HFF-Myc (cell line): ENCODE measurements at regions not wholly inside any gene's neighbourhood (a gene's known extent, or its start where the extent isn't known, plus 50 kb on each side); places are given as distances from the start of the nearest gene placed in this dataset.

Experiments
- DNase-seq: peaks from one replicate; pipeline ENCODE4 v3.0.0-alpha.2; 2011; ENCODE audit warnings: low read depth; ENCODE audit errors: extremely low read depth
- H3K4me3 ChIP-seq: replicated peaks from 2 replicates; pipeline ENCODE4 v1.5.1; 2011; ENCODE audit warnings: low read depth, mild to moderate bottlenecking, control low read depth, low read length
- TF ChIP-seq, protein P1 (sequence below): IDR thresholded peaks from 2 replicates; pipeline ENCODE4 v1.5.1; 2012; ENCODE audit warnings: mild to moderate bottlenecking, low read depth, low read length, control low read depth; ENCODE audit errors: missing control alignments

DNA sequence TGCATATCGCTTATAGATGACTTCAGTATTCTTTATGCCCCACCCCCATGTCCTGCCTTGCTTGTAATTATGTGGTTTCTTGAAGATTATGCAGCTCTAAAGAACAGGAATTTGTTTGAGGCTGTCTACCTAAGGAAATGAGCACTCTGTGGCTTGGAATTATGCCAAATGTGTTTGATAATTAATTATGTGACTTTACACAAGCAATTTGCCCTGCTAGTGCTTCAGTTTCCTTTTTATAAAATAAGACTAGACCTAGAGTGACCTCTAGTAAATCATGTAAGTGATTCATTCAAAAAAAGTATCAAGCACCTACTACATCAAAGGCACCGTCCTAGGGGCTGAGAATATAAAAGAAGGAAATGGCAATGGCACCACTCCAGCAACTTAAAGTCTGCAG, 491.5 kb upstream of the KIRREL3 start:
- no peak overlapping the region for H3K4me3 ChIP-seq
- DNase-seq, result no peak

DNA sequence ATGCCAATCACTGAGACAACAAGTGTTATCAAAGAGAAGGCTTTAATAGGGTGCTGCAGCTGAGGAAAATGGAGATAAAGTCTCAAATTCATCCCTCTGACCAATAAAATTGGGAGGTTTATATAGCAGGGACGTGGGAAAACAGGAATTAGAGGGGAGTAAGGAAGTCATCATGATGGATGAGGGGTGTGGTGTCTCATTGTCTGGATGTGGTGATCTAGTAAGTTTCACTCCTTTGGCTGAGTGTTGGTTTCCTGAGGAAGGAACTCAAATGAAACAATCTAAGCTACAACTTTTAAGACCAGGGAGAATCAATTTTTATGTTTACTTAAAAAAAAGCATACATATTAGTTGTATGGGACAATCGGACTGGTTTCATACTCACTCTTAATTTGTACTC, 491.0 kb upstream of the KIRREL3 start:
- no peak for DNase-seq
- TF ChIP-seq, protein P1, sequence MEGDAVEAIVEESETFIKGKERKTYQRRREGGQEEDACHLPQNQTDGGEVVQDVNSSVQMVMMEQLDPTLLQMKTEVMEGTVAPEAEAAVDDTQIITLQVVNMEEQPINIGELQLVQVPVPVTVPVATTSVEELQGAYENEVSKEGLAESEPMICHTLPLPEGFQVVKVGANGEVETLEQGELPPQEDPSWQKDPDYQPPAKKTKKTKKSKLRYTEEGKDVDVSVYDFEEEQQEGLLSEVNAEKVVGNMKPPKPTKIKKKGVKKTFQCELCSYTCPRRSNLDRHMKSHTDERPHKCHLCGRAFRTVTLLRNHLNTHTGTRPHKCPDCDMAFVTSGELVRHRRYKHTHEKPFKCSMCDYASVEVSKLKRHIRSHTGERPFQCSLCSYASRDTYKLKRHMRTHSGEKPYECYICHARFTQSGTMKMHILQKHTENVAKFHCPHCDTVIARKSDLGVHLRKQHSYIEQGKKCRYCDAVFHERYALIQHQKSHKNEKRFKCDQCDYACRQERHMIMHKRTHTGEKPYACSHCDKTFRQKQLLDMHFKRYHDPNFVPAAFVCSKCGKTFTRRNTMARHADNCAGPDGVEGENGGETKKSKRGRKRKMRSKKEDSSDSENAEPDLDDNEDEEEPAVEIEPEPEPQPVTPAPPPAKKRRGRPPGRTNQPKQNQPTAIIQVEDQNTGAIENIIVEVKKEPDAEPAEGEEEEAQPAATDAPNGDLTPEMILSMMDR, result no peak
- H3K4me3 ChIP-seq, result no peak overlapping the region

More for the DNA sequence above, 491.5 kb upstream of the KIRREL3 start:
- TF ChIP-seq, protein P1, result no peak

DNA sequence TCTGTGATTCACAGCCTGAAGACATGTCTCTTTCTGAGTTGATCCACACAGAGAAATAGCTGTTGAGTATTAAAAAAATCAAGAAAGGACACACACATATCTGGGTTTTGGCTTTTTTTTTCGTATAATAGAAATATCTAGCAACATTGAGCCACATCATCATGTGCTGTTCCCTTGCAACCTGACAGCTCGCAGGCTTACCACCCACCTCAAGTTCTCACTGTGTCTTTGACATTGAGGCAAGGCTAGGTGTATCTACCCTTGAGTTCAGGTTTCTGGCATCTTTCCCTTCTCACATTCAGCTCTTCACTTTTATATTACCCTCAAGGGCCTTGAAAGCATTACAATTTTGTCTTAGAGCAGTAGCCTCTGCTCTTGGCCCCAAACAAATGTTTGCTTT, 490.3 kb upstream of the KIRREL3 start:
- TF ChIP-seq, protein P1, result no peak
- DNase-seq, result no peak
- H3K4me3 ChIP-seq, result no peak overlapping the region

DNA sequence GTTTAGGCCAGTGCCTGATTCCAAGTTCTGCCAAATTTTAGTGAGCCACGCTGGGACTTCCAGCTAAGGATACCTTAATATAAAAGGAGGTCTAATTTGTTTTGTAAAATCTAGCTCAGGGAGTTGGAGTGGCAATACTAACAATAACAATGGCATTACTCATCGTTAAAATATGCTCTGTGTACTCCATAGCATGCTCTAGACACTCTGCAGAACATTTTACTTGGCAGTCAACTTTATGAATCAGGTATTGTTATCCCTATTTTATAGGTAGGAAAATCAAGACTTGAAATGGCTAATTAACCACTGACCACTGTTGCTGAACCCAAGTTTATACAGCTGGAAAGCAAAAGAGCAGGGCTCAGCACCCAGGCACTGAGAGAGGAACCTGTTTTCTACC, 485.0 kb upstream of the KIRREL3 start:
- no peak for DNase-seq
- no peak overlapping the region for H3K4me3 ChIP-seq
- TF ChIP-seq, protein P1, result no peak

DNA sequence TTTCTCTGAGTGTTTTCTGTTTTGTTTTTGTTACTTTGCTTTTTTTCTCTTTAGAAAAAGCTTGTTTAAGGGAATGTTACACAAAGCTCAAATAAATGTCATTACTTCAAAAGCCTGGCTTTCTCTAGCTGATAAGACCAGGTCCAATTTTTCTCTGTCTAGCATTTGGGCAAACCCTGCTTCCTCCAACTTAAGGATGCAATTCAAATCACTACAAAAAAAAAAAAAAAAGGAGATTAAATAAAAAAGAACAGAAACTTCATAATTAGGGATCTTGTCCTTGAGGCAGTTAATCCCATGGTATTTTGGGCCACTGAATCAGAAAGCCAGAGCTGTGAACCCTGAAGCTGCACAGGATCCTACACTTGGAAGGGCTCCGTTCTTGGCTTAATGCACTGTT, 480.8 kb upstream of the KIRREL3 start:
- no peak overlapping the region for H3K4me3 ChIP-seq
- DNase-seq, result no peak
- TF ChIP-seq, protein P1, result no peak

DNA sequence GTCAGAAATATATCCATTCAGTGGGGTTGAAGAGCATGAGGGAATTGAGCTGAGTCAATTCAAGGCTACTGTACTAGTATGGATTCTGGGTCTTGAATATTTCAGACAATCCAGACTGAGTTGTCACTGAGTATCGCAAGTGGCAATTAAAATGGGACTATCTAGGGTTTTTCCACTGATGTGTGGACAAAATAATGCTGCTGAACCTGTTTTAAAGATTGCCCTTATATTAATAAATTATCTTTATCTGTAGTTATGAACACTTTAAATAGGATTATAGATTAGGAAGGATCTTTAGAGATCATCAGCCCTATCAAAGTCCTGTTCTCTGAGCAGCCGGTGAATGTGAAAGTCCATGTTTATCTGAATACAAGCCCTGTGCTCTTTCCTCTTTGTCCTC, 478.3 kb upstream of the KIRREL3 start:
- no peak overlapping the region for H3K4me3 ChIP-seq
- TF ChIP-seq, protein P1, result no peak

DNA sequence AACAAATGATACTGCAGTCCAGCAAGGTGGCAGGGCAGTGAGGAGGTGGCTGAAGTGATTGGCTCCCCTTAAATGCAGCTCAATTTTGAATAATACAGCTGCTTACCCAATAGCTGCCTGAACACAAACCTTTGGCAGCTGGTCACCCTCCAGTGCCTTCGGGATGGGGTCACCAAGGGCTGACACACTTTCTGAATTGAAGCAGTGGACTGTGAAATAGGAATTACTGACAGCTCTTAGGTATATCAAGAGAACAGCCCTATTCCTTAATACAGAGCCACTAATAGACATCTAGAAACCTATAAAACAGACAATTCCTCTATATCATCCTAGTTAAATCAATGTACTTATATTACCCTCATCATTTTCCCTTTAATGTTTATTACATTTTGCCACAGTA, 474.2 kb upstream of the KIRREL3 start:
- H3K4me3 ChIP-seq, result no peak overlapping the region
- DNase-seq, result no peak
- TF ChIP-seq, protein P1, result no peak

More for the DNA sequence above, 478.3 kb upstream of the KIRREL3 start:
- no peak for DNase-seq
